Vagina (tissue), 2 donors: ENCODE measurements at regions not wholly inside any gene's neighbourhood (a gene's known extent, or its start where the extent isn't known, plus 50 kb on each side); places are given as distances from the start of the nearest gene placed in this dataset.

ENCODE experiments used
- POLR2A ChIP-seq, 2 donors: fragments of 450-650 bp; IDR thresholded peaks; one replicate each; pipeline ENCODE4 v1.6.1; 2017; ENCODE audit warnings: antibody characterized with exemption in 2 of 2, mild to moderate bottlenecking in 2 of 2, moderate library complexity in 2 of 2
- POLR2AphosphoS5 ChIP-seq, 2 donors: sonication (generic); formaldehyde crosslinking; IDR thresholded peaks; one replicate each; pipeline ENCODE4 v1.9.0; 2017; ENCODE audit warnings: antibody characterized with exemption in 2 of 2, mild to moderate bottlenecking in 2 of 2, low read depth in 1 of 2; ENCODE audit not compliant: insufficient read depth in 1 of 2
- TF ChIP-seq, protein P1 (sequence below), 3 experiments: fragments of 450-650 bp in 2 of 3; fragments of 200-600 bp in 1 of 3; sonication (generic) in 1 of 3; IDR thresholded peaks; one replicate each; pipeline ENCODE4 v1.5.1; 2017 to 2019; ENCODE audit warnings: antibody characterized with exemption in 3 of 3, mild to moderate bottlenecking in 2 of 3, moderate library complexity in 2 of 3

GRCh38 chr11:13868710-13869397, 93.7 kb upstream of the SPON1 start:
- TF ChIP-seq, protein P1, sequence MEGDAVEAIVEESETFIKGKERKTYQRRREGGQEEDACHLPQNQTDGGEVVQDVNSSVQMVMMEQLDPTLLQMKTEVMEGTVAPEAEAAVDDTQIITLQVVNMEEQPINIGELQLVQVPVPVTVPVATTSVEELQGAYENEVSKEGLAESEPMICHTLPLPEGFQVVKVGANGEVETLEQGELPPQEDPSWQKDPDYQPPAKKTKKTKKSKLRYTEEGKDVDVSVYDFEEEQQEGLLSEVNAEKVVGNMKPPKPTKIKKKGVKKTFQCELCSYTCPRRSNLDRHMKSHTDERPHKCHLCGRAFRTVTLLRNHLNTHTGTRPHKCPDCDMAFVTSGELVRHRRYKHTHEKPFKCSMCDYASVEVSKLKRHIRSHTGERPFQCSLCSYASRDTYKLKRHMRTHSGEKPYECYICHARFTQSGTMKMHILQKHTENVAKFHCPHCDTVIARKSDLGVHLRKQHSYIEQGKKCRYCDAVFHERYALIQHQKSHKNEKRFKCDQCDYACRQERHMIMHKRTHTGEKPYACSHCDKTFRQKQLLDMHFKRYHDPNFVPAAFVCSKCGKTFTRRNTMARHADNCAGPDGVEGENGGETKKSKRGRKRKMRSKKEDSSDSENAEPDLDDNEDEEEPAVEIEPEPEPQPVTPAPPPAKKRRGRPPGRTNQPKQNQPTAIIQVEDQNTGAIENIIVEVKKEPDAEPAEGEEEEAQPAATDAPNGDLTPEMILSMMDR (IDR thresholded peaks at IDR 0.05) = no peak
- TF ChIP-seq POLR2AphosphoS5 (IDR thresholded peaks at IDR 0.05; ENCODE audit: insufficient read depth in 1 of 2, low read depth in 1 of 2) (no peak), POLR2A (IDR thresholded peaks at IDR 0.05) (no peak)
